HG02870 (cell line): ENCODE measurements at regions not wholly inside any gene's neighbourhood (a gene's known extent, or its start where the extent isn't known, plus 50 kb on each side); places are given as distances from the start of the nearest gene placed in this dataset.
"Not testable (repeated sequence)": the region's sequence is repeated elsewhere in the genome, so short reads cannot be mapped to it uniquely, and the experiment has no call there.

ENCODE experiments used
- ATAC-seq: cut with Tn5 transposase; IDR thresholded peaks from one replicate; pipeline ENCODE4 v1.9.1; 2021; ENCODE audit warnings: mild to moderate bottlenecking, moderate library complexity; ENCODE audit not compliant: unreplicated experiment

DNA sequence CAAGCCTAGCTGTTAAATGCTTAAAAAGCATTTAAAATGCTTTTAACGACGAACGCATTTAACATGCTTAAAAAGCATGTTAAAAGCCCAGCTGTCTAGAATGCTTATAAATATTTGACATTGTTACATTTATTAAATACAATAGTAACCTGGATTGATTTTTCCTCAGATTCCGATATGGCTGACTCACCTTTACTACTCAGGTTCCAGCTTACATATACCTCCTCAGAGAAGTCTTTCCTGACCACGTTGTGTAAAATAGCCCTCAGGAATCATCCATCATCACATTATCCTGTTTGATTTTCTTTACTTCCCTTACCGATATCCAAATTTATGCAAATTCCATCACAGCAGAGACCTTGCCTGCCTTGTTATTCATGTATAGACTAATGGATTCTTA, 51.4 kb downstream of the SLC41A2 start:
- no peak for ATAC-seq

DNA sequence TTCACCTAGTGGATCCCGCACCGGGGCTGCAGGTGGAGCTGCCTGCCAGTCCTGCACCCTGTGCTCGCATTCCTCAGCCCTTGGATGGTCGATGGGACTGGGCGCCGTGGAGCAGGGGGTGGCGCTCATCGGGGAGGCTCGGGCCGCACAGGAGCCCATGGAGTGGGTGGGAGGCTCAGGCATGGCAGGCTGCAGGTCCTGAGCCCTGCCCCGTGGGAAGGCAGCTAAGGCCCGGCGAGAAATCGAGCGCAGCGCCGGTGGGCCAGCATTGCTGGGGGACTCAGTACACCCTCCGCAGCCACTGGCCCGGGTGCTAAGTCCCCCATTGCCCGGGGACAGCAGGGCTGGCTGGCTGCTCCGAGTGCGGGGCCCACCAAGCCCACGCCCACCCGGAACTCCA, 52.6 kb downstream of the SLC41A2 start:
- not testable (repeated sequence) for ATAC-seq

DNA sequence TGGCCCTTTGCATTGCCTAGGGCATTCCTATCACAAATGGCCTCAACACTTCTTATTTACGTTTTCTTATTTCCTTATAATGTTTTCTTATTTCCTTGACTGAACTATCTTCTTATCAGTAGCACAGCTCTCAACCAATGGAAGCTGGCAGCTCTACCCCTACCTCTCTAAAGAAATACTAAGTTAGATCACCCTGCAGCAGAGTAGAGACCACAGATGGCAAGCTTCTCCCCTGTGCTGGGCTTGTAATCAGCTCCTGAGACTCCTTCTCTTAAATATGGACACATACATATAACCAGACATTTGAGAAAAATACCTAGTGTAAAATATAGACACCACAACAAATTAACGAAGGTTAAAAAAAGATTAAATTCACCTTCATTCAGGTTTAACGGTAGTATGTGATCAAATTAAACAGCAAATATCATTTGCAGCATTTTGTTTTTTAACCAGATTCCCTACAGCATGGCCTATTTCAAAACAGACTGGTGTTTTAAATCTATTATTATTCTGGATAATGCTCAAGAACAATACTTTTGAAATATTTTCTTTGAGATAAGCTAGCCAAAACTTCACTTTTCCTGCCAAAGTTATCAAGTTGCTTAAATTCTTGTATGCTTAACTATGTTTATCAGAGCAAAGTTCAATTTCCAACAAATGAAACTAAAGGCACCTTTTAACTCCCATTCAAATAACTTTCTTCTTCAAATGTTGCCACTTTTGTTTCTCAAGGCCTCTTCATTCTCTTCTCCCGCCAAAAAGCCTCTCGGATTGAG, 54.3 kb downstream of the SLC41A2 start:
- ATAC-seq: no peak

DNA sequence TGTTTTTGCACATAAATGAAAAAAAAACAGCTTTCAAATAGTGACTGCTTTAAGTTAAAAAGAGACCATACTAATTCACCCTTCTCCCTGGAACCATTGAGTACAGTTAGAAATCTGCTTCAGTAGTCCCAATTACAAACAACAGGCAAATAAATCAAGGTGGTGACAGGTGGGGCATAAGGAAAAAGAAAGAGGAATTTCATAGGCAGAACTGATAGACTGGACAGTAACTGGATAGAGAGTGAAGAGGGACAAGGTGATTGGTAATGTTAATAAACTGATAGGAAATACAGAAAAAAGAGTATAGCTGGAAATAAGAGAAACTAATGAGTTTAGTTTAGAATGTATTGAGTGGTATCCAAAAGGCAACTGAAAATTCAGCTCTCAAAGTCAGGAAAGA, 56.0 kb downstream of the SLC41A2 start:
- no peak for ATAC-seq

DNA sequence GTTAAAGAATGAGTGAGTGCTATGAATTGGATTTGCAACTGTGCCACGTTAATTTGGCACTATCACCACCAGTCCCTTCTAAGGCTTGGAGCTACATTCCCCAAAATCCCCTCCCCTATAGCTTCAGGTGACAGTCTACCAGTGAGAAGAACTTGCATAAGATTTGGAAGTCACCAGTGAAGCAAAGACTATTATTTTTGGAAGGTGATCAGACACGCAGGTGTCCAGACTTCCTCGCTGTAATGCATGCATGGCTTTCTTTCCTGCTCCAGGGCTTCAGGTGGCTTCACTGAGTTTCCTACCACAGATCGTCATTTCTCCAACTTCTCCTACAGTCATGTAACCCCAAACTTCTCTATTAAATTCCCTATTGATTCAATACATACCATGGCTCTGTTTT, 61.4 kb downstream of the SLC41A2 start:
- no peak for ATAC-seq

DNA sequence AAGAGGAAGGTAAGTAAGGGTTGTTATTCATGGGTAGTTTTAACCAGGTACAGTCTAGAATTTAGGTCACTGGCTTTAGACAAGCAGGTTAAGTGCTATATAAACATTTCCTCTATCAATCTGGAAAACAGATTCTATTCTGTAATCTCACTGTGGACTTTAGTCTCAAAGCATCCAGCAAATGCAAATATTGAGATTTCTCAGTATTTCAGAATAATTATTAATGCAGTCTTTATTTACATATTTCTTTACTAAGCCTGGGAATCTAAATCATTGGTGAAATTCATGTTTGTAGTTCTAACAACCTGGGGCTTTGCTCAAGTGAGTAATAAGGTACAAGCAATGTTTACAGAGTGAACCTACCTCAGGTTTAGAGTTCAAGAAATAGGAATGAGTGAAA, 61.9 kb downstream of the SLC41A2 start:
- no peak for ATAC-seq

DNA sequence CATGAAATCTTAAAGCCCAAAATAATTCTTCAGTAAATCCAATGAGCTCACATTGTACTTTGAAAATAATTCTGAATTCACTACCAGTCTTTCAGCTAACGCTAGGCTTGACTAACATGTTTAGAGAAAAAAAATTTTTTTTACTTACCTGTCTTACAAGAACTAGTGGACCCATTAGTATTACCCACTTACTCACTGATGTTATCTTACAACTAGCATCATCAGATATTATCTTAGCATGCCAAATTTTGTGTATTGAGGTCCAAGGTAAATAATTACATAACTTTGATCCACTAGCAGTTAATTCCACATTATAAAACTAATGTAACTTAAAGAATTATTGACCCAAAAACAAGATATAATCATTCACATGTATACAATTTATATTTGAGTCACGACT, 62.7 kb downstream of the SLC41A2 start:
- ATAC-seq: no peak

DNA sequence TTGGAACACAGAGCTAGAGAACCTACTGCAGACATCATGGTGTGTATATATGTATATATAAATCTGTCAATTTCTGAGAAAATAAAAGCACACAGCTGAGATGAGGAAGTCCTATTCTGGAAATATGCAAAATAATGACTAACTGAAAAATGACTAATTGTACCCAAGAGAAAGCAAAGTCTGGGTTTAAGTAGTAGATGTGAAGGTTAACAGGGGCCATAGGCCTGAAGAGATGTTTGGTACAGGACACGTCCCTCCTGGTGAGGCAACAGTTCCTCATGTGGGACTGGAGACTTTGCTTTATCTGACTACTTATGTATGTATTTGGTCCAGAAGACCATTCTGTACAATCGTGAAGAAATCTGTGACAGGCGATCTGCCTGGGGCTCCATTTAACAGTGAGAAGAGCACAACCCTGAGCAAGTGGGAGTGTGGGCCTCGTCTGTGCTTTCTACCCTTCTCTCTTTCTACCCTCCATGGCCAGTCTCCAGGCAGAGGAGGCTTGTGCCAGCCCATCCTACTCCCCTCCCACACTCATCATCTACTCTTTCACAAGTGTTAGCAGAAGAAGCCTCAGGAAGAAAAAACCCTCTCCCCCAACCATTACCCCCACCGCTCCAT, 67.5 kb downstream of the SLC41A2 start:
- ATAC-seq: no peak

DNA sequence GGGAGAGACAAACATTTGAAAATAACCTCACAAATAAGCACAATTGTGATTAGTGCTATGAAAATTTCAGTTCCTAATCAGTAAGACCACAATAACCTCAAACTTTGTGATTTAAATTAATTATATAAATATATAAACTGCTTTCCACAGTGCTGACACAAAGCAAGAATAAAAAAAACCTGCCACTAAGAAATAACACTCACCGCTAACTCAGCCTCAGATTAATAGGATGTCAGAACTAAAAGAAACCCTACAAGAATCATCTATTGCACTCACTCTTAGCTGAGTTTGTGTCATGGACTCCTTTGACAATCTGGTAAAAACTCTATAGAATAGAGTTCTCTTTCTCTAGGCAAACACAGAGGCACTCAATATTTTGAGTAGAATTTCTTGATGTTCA, 68.4 kb downstream of the SLC41A2 start:
- no peak for ATAC-seq

DNA sequence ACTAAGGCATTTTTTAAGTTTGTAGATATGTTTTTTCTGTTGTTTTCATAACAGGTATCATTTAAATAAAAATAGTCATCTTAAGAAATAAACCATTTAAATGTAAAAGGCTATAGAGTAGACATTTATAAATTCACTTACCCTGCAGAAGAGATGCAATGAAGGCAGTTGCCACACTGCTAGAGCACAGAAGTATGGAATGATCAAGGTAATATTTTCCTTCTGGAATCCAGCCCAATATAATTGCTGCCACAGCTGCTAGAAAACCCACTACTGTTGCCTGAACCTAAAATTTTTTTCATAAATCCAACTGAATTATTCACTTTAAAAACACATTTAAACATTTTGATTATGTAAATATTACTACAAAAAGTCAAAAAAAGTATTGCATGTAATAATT, 69.2 kb downstream of the SLC41A2 start:
- no peak for ATAC-seq

DNA sequence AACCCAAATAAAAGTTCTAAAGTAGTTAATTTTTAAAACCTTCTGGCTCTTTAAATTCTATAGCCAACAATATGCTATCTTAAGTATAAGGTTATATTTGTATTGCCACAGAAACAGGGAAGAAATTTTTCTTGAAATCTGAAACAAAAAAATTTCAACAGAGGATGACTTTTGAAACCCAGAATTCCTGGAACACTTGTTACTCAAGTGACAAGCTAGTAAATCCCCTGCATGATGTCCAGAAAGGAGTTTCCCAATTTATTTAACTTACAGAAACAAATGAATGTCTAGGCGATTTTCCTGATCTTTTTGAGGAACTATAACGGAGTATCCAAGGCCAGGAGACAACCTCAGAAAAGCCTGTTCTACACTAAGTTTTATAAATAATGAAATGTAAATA, 69.6 kb downstream of the SLC41A2 start:
- ATAC-seq: no peak

DNA sequence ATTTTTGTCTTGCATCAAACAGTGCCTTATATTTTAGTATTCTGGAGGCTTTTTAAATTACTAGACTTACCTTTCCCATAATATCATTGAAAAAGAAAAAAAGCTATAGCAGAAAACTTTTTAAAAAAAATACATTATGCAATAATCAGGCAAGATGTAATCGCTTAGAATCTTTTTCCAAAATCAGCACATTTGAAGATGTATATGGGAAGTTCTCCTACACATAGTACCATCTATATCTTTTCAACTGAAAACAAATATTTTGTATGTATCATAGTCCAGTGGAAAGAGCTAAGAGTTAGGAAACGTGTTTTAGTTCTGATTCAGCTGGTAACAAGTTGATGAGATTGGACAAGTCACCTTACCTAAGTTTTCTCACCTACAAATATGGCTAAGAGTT, 70.6 kb downstream of the SLC41A2 start:
- ATAC-seq: no peak

DNA sequence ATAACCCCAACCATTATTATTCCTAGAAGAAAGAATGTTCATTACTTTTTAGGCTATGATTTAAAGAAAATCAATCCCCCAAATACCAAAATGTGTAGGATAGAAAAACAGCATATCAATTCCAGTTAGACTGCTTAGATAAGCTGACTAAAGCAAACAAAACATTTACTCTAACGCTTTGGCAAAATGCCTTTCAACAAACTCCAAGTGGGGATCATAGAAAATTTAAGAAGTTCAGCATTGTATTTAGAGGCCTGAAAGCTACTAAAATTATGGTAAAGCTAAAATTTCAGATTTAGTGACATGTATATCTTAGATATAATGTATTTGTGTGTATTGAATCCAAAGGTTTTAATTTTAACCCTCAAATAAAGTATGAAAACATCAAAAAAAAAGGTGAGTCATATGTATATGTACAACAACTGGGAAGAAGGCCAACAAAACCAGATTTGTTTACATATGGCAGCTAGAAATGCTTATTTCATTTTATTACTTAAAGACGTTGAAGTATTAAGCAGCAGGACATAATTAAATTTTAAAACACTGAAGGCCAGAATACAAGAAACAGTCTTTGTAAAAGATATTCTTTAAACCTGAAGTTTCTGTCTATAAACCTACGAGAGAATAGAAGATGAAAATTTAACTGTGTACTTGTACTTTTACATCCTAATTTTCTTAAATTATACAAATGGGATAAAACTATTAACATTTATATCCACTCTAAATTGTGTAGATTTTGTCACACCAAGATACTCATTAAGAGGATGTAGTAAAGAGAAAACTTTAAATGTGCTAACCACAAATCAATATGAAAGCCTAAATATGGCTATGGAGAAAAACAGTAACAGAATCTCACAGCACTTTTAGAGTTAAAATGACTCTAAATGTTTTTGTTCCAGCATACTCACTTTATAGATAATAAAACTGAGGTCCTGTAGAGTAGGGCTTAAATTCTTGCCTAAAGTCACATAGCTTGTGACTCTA, 71.4 kb downstream of the SLC41A2 start:
- no peak for ATAC-seq

DNA sequence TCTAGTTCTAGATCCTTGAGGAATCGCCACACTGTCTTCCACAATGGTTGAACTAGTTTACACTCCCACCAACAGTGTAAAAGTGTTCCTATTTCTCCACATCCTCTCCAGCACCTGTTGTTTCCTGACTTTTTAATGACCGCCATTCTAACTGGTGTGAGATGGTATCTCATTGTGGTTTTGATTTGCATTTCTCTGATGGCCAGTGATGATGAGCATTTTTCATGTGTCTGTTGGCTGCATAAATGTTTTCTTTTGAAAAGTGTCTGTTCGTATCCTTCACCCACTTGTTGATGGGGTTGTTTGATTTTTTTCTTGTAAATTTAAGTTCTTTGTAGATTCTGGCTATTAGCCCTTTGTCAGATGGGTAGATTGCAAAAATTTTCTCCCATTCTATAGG, 79.2 kb downstream of the SLC41A2 start:
- not testable (repeated sequence) for ATAC-seq

DNA sequence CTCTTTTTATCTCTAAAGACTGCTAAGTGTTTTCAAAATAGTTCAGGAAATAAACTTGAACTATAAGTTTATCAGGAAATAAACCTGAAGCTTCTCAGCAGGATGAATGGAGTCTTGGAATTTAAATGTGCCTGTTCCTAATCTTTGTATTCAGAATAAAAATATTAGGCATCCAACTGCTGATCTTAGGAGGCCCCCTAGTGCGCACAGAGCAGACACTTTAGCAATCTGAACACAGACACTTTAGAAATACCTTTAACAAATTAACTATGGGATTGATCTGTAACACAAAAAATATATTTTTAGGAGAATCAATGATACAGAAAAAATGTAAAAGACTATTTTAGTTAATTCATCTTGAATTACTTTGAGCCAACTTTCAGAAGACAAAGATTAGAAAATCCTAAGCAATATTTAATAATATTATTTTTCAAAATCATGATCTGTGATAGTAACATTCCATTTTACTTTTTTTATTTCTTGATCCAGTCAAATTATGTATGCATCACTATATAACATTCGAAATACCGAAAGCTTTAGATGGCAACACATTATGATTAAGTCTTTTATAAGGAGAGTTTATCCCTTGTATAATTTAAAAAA, 80.9 kb downstream of the SLC41A2 start:
- no peak for ATAC-seq

DNA sequence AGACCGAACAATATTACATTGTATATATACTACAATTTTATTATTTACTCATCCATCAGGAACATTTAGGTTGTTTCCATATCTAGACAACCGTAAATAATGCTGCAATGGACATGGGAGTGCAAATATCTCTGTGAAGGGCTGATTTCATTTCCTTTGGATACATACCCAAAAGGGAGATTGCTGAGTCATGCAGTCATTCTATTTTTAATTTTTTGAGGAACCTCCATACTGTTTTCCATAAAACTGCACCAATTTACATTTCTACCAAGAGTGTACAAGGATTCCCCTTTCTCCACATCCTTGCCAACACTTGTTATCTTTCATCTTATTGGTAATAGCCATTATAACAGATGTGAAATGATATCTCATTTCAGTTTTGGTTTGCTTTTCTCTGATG, 84.7 kb downstream of the SLC41A2 start:
- no peak for ATAC-seq

DNA sequence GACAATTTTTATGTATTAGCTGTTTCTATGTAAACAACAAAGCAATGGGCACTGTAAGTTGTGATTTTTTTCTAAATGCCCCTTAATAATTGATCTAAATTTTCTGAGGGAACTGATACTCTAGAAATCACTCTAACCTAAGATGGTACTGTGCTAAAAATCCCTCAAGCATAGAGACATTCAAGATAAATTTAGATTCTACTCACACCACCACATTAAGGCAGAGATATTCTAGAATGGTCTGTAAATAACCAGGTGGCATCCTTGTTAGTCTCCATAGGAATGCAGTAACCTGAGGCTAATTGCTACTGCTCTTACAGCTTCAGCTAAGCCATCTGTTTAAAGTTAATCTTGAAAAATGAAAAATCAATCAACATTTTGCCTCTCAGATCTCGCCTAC, 87.3 kb downstream of the SLC41A2 start:
- no peak for ATAC-seq

DNA sequence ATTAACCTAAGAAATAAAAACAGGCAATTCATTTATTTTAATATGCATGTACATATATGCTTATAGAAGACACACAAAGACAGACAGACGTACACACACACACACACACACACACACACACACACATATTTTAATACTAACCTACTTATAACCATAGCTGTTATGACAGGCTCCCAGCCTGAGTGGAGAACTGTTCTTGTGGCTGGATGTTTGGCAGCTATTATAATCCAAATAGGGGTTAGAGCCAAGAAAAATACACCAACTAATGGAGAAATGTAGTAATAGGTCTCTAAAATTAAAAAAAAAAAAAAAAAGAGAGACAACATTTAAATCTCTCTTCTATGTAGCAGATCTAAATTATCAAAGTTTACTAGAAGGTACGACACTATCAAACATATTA, 91.8 kb downstream of the SLC41A2 start:
- no peak for ATAC-seq

DNA sequence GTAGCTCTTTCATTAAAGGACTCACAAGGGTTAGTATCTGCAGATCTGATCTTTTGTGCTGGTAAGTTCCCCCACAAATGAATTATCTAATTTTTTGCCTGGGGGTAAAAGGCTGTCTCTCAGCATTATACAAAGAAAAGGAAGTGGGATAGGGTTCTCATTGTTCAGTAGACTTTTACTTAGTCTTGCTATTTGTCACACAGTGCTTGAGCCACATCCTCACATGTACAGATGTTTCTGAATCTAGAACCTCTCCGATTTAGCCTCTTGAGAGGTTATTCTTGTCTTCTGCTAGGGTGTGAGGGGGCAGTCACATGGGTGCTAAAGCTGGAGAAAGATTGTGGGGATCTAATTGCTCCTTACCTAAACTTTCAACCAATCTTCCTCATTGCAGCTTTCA, 93.0 kb downstream of the SLC41A2 start:
- ATAC-seq: peak; percentile 81

DNA sequence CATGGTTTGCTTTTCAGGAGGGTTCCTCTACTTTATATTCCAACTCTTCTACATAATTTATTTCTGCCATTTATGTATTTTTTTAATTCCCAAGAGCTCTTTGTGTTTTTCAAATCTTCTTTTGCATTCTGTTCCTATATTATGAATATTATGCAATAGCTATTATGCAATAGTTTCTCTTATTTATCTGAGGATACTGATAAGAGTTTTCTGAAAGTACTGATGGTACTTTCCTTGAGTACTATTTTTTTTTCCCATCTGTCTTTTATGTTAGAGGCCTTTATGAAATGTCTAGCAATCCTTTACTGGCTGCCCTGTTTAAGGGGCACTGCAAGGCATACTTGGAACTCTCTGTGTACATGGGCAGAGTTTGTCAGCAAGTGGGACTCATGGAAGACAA, 93.4 kb downstream of the SLC41A2 start:
- ATAC-seq: no peak

DNA sequence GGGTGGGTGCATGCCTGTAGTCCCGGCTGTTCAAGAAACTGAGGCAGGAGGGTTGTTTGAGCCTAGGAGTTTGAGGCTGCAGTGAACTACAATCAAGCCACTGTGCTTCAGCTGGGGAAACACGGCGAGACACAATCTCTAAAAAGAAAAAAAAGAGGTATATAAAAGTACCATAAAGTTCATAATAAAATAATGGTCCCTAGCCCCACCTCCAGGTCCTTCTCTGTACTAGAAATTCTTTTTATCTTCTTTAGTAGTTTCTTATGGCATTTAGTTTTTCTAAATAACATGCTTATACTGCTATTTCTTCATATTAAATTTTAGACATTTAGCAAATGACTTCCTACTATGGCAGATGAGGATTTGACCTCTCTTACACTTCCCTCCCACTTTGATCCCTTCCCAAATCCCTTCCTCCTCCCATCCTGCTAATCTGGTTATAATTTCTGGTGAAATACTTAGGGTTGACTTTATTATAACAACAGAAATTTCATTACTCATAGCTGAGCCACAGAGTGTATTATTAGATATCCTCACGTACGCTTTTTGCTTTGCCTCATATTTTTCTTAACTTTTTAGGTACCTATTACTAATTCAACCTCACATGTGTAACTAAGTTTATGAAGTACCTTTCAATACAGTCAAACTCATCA, 94.7 kb downstream of the SLC41A2 start:
- ATAC-seq: no peak
